H9 (cell line): ENCODE measurements at regions not wholly inside any gene's neighbourhood (a gene's known extent, or its start where the extent isn't known, plus 50 kb on each side); places are given as distances from the start of the nearest gene placed in this dataset.

Source experiments
- DNase-seq: peaks from one replicate; pipeline ENCODE4 v3.0.0-alpha.2; 2017
- H2AFZ ChIP-seq: one replicate; pipeline ENCODE4 v1.6.1; 2013; ENCODE audit warnings: mild to moderate bottlenecking, low read length, control low read depth, moderate library complexity
- H2AK5ac ChIP-seq: 2 replicates; pipeline ENCODE4 v1.6.1; 2013; ENCODE audit warnings: low read length, control low read depth, mixed read lengths; ENCODE audit not compliant: insufficient read length
- H2BK120ac ChIP-seq: one replicate; pipeline ENCODE4 v1.6.1; 2013; ENCODE audit warnings: low read depth, mild to moderate bottlenecking, low read length, control low read depth, inconsistent platforms; ENCODE audit not compliant: poor library complexity, severe bottlenecking
- H2BK12ac ChIP-seq: 2 replicates; pipeline ENCODE4 v1.6.1; 2013; ENCODE audit warnings: low read length, control low read depth, mixed read lengths, low read depth; ENCODE audit not compliant: insufficient read length
- H2BK15ac ChIP-seq: 2 replicates; pipeline ENCODE4 v1.6.1; 2013; ENCODE audit warnings: low read depth, low read length, control low read depth
- H2BK20ac ChIP-seq: one replicate; pipeline ENCODE4 v1.6.1; 2013; ENCODE audit warnings: low read depth, mild to moderate bottlenecking, low read length, control low read depth, inconsistent platforms; ENCODE audit not compliant: poor library complexity, severe bottlenecking
- H2BK5ac ChIP-seq: 2 replicates; pipeline ENCODE4 v1.6.1; 2013; ENCODE audit warnings: low read length, control low read depth, mixed read lengths; ENCODE audit not compliant: insufficient read length
- H3K14ac ChIP-seq: 2 replicates; pipeline ENCODE4 v1.6.1; 2013; ENCODE audit warnings: low read length, control low read depth; ENCODE audit not compliant: insufficient read depth
- H3K18ac ChIP-seq: 2 replicates; pipeline ENCODE4 v1.6.1; 2013; ENCODE audit warnings: low read depth, mild to moderate bottlenecking, mixed read lengths, low read length, control low read depth; ENCODE audit not compliant: insufficient read length
- H3K23ac ChIP-seq: 2 replicates; pipeline ENCODE4 v1.6.1; 2013; ENCODE audit warnings: low read length, control low read depth, mixed read lengths, low read depth; ENCODE audit not compliant: insufficient read length
- H3K23me2 ChIP-seq: 2 replicates; pipeline ENCODE4 v1.6.1; 2013; ENCODE audit warnings: low read depth, mild to moderate bottlenecking, mixed read lengths, low read length, control low read depth; ENCODE audit not compliant: insufficient read length, poor library complexity, severe bottlenecking
- H3K27ac ChIP-seq: 2 replicates; pipeline ENCODE4 v1.5.1; 2013; ENCODE audit warnings: low read length, control low read depth, mixed read lengths, low read depth; ENCODE audit not compliant: insufficient read length
- H3K27me3 ChIP-seq: 2 replicates; pipeline ENCODE4 v1.6.1; 2013; ENCODE audit warnings: low read length, control low read depth, inconsistent platforms; ENCODE audit not compliant: insufficient read depth
- H3K4ac ChIP-seq: 2 replicates; pipeline ENCODE4 v1.6.1; 2013; ENCODE audit warnings: low read depth, mild to moderate bottlenecking, control low read depth, inconsistent platforms, low read length, moderate library complexity
- H3K4me1 ChIP-seq: 2 replicates; pipeline ENCODE4 v1.6.1; 2013; ENCODE audit warnings: low read length, control low read depth, inconsistent platforms; ENCODE audit not compliant: insufficient read depth
- H3K4me2 ChIP-seq: 2 replicates; pipeline ENCODE4 v1.6.1; 2013; ENCODE audit warnings: low read length, control low read depth, mixed read lengths; ENCODE audit not compliant: insufficient read length, insufficient read depth
- H3K56ac ChIP-seq: 2 replicates; pipeline ENCODE4 v1.6.1; 2013; ENCODE audit warnings: low read depth, mild to moderate bottlenecking, mixed read lengths, low read length, control low read depth; ENCODE audit not compliant: insufficient read length
- H3K79me1 ChIP-seq: 2 replicates; pipeline ENCODE4 v1.6.1; 2013; ENCODE audit warnings: low read depth, mild to moderate bottlenecking, moderate library complexity, low read length, control low read depth, inconsistent platforms; ENCODE audit not compliant: insufficient read depth, poor library complexity, severe bottlenecking
- H3K79me2 ChIP-seq: 2 replicates; pipeline ENCODE4 v1.6.1; 2013; ENCODE audit warnings: low read length, control low read depth, inconsistent platforms; ENCODE audit not compliant: insufficient read depth
- H3K9ac ChIP-seq: 2 replicates; pipeline ENCODE4 v1.6.1; 2013; ENCODE audit warnings: low read length, control low read depth, mixed read lengths; ENCODE audit not compliant: insufficient read length; ENCODE audit errors: extremely low read depth
- H3K9me3 ChIP-seq: one replicate; pipeline ENCODE4 v1.6.1; 2013; ENCODE audit warnings: low read depth, low read length, inconsistent platforms; ENCODE audit not compliant: control insufficient read depth
- H3T11ph ChIP-seq: one replicate; pipeline ENCODE4 v1.6.1; 2013; ENCODE audit warnings: mild to moderate bottlenecking, low read length, control low read depth, inconsistent platforms
- H4K20me1 ChIP-seq: one replicate; pipeline ENCODE4 v1.6.1; 2013; ENCODE audit not compliant: control insufficient read depth, insufficient read length, insufficient read depth
- H4K5ac ChIP-seq: 2 replicates; pipeline ENCODE4 v1.6.1; 2013; ENCODE audit warnings: low read depth, mild to moderate bottlenecking, mixed read lengths, low read length, control low read depth; ENCODE audit not compliant: insufficient read length
- H4K8ac ChIP-seq: replicated peaks from 2 replicates; pipeline ENCODE4 v1.6.1; 2013; ENCODE audit warnings: low read length, control low read depth, mixed read lengths, low read depth; ENCODE audit not compliant: insufficient read length
- H4K91ac ChIP-seq: 2 replicates; pipeline ENCODE4 v1.6.1; 2013; ENCODE audit warnings: low read depth, mild to moderate bottlenecking, moderate library complexity, mixed read lengths, low read length, control low read depth; ENCODE audit not compliant: insufficient read length
- H3K27ac Mint-ChIP-seq, 3 experiments: 2 replicates in 2 of 3; 3 replicates in 1 of 3; pipeline ENCODE4 v1.8.0; 2020 to 2021; ENCODE audit warnings: mixed read lengths in 3 of 3, mild to moderate bottlenecking in 1 of 3, moderate library complexity in 1 of 3
- H3K27me3 Mint-ChIP-seq: 2 replicates; pipeline ENCODE4 v1.8.0; 2021; ENCODE audit warnings: low read depth, mild to moderate bottlenecking, moderate library complexity, mixed read lengths
- H3K36me3 Mint-ChIP-seq, 3 experiments: 2 replicates in 2 of 3; 3 replicates in 1 of 3; pipeline ENCODE4 v1.8.0; 2020 to 2021; ENCODE audit warnings: low read depth in 3 of 3, mixed read lengths in 3 of 3; ENCODE audit not compliant: insufficient read depth in 1 of 3
- H3K4me1 Mint-ChIP-seq, 2 experiments: 2 replicates each; pipeline ENCODE4 v1.8.0; 2020; ENCODE audit warnings: mixed read lengths in 2 of 2
- H3K4me3 Mint-ChIP-seq, 2 experiments: 2 replicates in 1 of 2; 3 replicates in 1 of 2; pipeline ENCODE4 v1.8.0; 2020 to 2021; ENCODE audit warnings: mild to moderate bottlenecking in 2 of 2, mixed read lengths in 2 of 2, moderate library complexity in 1 of 2
- H3K9me3 Mint-ChIP-seq, 2 experiments: 2 replicates in 1 of 2; 3 replicates in 1 of 2; pipeline ENCODE4 v1.8.0; 2020; ENCODE audit warnings: mild to moderate bottlenecking in 2 of 2, mixed read lengths in 2 of 2, moderate library complexity in 1 of 2
- WGBS: extraction: QIAGEN DNeasy Blood & Tissue Kit; methylation state at CpG from one replicate; pipeline ENCODE4 v1.1.7; 2013; ENCODE audit warnings: missing lambda C conversion rate, low lambda C conversion rate, mixed read lengths; ENCODE audit not compliant: insufficient read length; ENCODE audit errors: extremely low coverage; 5-methylcytosine and 5-hydroxymethylcytosine counted together
- TF ChIP-seq, protein P1 (sequence below): fragments of 200-600 bp; sonication (generic); conservative IDR thresholded peaks from 3 replicates; pipeline ENCODE4 v1.8.0; 2021; ENCODE audit warnings: antibody characterized with exemption, mild to moderate bottlenecking

DNA sequence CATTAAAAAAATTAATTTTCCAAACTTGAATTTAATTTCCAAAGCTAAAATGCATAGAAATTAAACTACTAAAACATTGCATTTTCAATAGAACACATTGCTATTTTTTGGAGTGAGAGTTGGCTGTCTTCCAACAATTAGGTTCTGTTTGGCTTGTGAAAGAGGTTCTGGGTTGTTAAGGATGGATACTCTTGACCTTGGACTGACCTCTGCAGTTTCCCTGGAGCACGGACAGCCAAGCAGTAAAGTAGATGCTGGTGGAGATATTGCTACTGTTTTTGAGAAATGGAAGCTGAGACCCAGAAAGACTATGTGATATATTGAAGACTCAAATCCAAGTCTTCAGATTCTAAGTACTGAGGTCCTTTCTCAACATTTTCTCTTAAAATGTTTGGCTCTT lies 95.9 kb upstream of the CHD6 start:
- no CpG with 5 or more reads among the region's 1 CpG for WGBS
- Histone ChIP-seq H2AFZ (no peak overlapping the region), H2BK12ac (no peak overlapping the region), H3K14ac (no peak overlapping the region), H2BK15ac (no peak overlapping the region), H3K79me2 (no peaks in the 10 kb centered on the region), H3K18ac (no peak overlapping the region), H3K56ac (no peak overlapping the region), H4K20me1 (no peaks in the 10 kb centered on the region), H3K4me1 (no peaks in the 10 kb centered on the region), H4K91ac (no peak overlapping the region), H3K27me3 (no peaks in the 10 kb centered on the region), H2AK5ac (no peak overlapping the region), H3K79me1 (no peaks in the 10 kb centered on the region), H3K9ac (no peak overlapping the region), H2BK20ac (no peak overlapping the region), H3T11ph (no peak overlapping the region), H3K4me2 (no peak overlapping the region), H3K23me2 (no peaks in the 10 kb centered on the region), H3K27ac (no peak overlapping the region), H4K5ac (no peak overlapping the region), H2BK5ac (no peak overlapping the region), H3K9me3 (no peaks in the 10 kb centered on the region), H3K23ac (no peak overlapping the region), H3K4ac (no peak overlapping the region), H2BK120ac (no peak overlapping the region), H4K8ac (no peak overlapping the region)
- Mint-ChIP-seq H3K27me3 (no peaks in the 10 kb centered on the region; the same call in none of the 2 replicates), H3K27ac (no peak overlapping the region), H3K36me3 (no peaks in the 10 kb centered on the region), H3K4me1 (peaks cover 4 to 10% of the 10 kb centered on the region in 2 experiments; a peak in 2 of 4 replicates), H3K4me3 (no peak overlapping the region), H3K9me3 (no peaks in the 10 kb centered on the region; a peak in 1 of 5 replicates)
- TF ChIP-seq, protein P1, sequence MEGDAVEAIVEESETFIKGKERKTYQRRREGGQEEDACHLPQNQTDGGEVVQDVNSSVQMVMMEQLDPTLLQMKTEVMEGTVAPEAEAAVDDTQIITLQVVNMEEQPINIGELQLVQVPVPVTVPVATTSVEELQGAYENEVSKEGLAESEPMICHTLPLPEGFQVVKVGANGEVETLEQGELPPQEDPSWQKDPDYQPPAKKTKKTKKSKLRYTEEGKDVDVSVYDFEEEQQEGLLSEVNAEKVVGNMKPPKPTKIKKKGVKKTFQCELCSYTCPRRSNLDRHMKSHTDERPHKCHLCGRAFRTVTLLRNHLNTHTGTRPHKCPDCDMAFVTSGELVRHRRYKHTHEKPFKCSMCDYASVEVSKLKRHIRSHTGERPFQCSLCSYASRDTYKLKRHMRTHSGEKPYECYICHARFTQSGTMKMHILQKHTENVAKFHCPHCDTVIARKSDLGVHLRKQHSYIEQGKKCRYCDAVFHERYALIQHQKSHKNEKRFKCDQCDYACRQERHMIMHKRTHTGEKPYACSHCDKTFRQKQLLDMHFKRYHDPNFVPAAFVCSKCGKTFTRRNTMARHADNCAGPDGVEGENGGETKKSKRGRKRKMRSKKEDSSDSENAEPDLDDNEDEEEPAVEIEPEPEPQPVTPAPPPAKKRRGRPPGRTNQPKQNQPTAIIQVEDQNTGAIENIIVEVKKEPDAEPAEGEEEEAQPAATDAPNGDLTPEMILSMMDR: no peak
- DNase-seq: no peak
